Activated T-helper 1 cell treated with anti-CD3 and anti-CD28 coated beads, Interleukin-12 subunit alpha, Interleukin-12 subunit beta, Interleukin-2, Interleukin-4 antibody, amounts not matched to agents 30 ng/mL and 10 ng/mL and 1 ng/mL, durations not matched to agents 14 hours and 24 hours and 36 hours (primary cell): ENCODE measurements at regions not wholly inside any gene's neighbourhood (a gene's known extent, or its start where the extent isn't known, plus 50 kb on each side); places are given as distances from the start of the nearest gene placed in this dataset.

Experiments
- DNase-seq: peaks from one replicate; pipeline ENCODE4 v3.0.0; 2021; ENCODE audit warnings: low spot score
- H3K27ac Mint-ChIP-seq: one replicate; pipeline ENCODE4 v1.8.0; 2021; ENCODE audit warnings: mild to moderate bottlenecking, mixed read lengths
- H3K27me3 Mint-ChIP-seq: one replicate; pipeline ENCODE4 v1.8.0; 2022; ENCODE audit warnings: mild to moderate bottlenecking, moderate library complexity, mixed read lengths; ENCODE audit not compliant: insufficient read depth
- H3K36me3 Mint-ChIP-seq: one replicate; pipeline ENCODE4 v1.8.0; 2021; ENCODE audit warnings: low read depth, mixed read lengths
- H3K4me1 Mint-ChIP-seq: one replicate; pipeline ENCODE4 v1.8.0; 2021; ENCODE audit warnings: low read depth, mixed read lengths
- H3K4me3 Mint-ChIP-seq: one replicate; pipeline ENCODE4 v1.8.0; 2021; ENCODE audit warnings: mild to moderate bottlenecking, moderate library complexity, mixed read lengths
- H3K9me3 Mint-ChIP-seq: one replicate; pipeline ENCODE4 v1.8.0; 2021; ENCODE audit warnings: mixed read lengths
- intact Hi-C: fragments of 100-400 bp; cut with micrococcal nuclease; formaldehyde crosslinking; loops from one replicate; pipeline ENCODE4 v1.15.1; 2024

GRCh38 chr2:2703172-2703571 is 372.1 kb upstream of the MYT1L start:
- intact Hi-C loops, result no loop called here
- no peak for DNase-seq
- no peaks in the 10 kb centered on the region for H3K4me1 Mint-ChIP-seq
- no peaks in the 10 kb centered on the region for H3K36me3 Mint-ChIP-seq
- H3K27me3 Mint-ChIP-seq, result peaks cover 2% of the 10 kb centered on the region
- H3K27ac Mint-ChIP-seq, result no peak overlapping the region
- H3K9me3 Mint-ChIP-seq, result no peaks in the 10 kb centered on the region
- no peak overlapping the region for H3K4me3 Mint-ChIP-seq

- DNase-seq, result no peak
- Mint-ChIP-seq H3K4me1 (no peaks in the 10 kb centered on the region), H3K36me3 (no peaks in the 10 kb centered on the region), H3K27ac (no peak overlapping the region), H3K9me3 (no peaks in the 10 kb centered on the region), H3K4me3 (no peak overlapping the region), H3K27me3 (peaks cover 2% of the 10 kb centered on the region)
- intact Hi-C loops, result no loop called here
These were observed 371.3 kb upstream of the MYT1L start for GRCh38 chr2:2702385-2702784.

- no peak for DNase-seq
- Mint-ChIP-seq H3K36me3 (no peaks in the 10 kb centered on the region), H3K4me3 (no peak overlapping the region), H3K27me3 (peaks cover 2% of the 10 kb centered on the region), H3K4me1 (no peaks in the 10 kb centered on the region), H3K9me3 (no peaks in the 10 kb centered on the region), H3K27ac (no peak overlapping the region)
- intact Hi-C loops, result no loop called here
These were observed 370.7 kb upstream of the MYT1L start for GRCh38 chr2:2701813-2702212.

- intact Hi-C loops, result no loop called here
- Mint-ChIP-seq H3K27ac (no peak overlapping the region), H3K9me3 (no peaks in the 10 kb centered on the region), H3K27me3 (peaks cover 2% of the 10 kb centered on the region), H3K4me1 (no peaks in the 10 kb centered on the region), H3K4me3 (no peak overlapping the region), H3K36me3 (no peaks in the 10 kb centered on the region)
- DNase-seq, result no peak
These were observed 370.2 kb upstream of the MYT1L start for GRCh38 chr2:2701176-2701781.

GRCh38 chr2:2699121-2699505 is 368.0 kb upstream of the MYT1L start:
- Mint-ChIP-seq H3K27me3 (peaks cover 4% of the 10 kb centered on the region), H3K27ac (no peak overlapping the region), H3K4me1 (no peaks in the 10 kb centered on the region), H3K9me3 (no peaks in the 10 kb centered on the region), H3K4me3 (no peak overlapping the region), H3K36me3 (no peaks in the 10 kb centered on the region)
- intact Hi-C loops, result no loop called here
- no peak for DNase-seq

- Mint-ChIP-seq H3K9me3 (no peaks in the 10 kb centered on the region), H3K4me1 (no peaks in the 10 kb centered on the region), H3K4me3 (no peak overlapping the region), H3K27me3 (peaks cover 2% of the 10 kb centered on the region), H3K27ac (no peak overlapping the region), H3K36me3 (no peaks in the 10 kb centered on the region)
- intact Hi-C loops, result no loop called here
- no peak for DNase-seq
These were observed 367.4 kb upstream of the MYT1L start for GRCh38 chr2:2698182-2699120.

GRCh38 chr2:2696733-2697455 is 365.8 kb upstream of the MYT1L start:
- H3K27ac Mint-ChIP-seq, result no peak overlapping the region
- H3K27me3 Mint-ChIP-seq, result peaks cover 2% of the 10 kb centered on the region
- H3K36me3 Mint-ChIP-seq, result no peaks in the 10 kb centered on the region
- no peaks in the 10 kb centered on the region for H3K4me1 Mint-ChIP-seq
- no peaks in the 10 kb centered on the region for H3K9me3 Mint-ChIP-seq
- intact Hi-C loops, result no loop called here
- no peak overlapping the region for H3K4me3 Mint-ChIP-seq
- no peak for DNase-seq

- no peaks in the 10 kb centered on the region for H3K9me3 Mint-ChIP-seq
- no peaks in the 10 kb centered on the region for H3K36me3 Mint-ChIP-seq
- H3K4me1 Mint-ChIP-seq, result no peaks in the 10 kb centered on the region
- H3K27ac Mint-ChIP-seq, result no peak overlapping the region
- intact Hi-C loops, result no loop called here
- no peak for DNase-seq
- H3K4me3 Mint-ChIP-seq, result no peak overlapping the region
- H3K27me3 Mint-ChIP-seq, result peaks cover 2% of the 10 kb centered on the region
These were observed 365.2 kb upstream of the MYT1L start for GRCh38 chr2:2696325-2696724.

GRCh38 chr2:2694746-2695145 is 363.7 kb upstream of the MYT1L start:
- Mint-ChIP-seq H3K4me1 (no peaks in the 10 kb centered on the region), H3K36me3 (no peaks in the 10 kb centered on the region), H3K4me3 (no peak overlapping the region), H3K27ac (no peak overlapping the region), H3K27me3 (peaks cover 2% of the 10 kb centered on the region), H3K9me3 (no peaks in the 10 kb centered on the region)
- intact Hi-C loops, result no loop called here
- no peak for DNase-seq

- H3K27ac Mint-ChIP-seq, result no peak overlapping the region
- H3K27me3 Mint-ChIP-seq, result peaks cover 2% of the 10 kb centered on the region
- DNase-seq, result no peak
- H3K4me1 Mint-ChIP-seq, result no peaks in the 10 kb centered on the region
- H3K9me3 Mint-ChIP-seq, result no peaks in the 10 kb centered on the region
- no peak overlapping the region for H3K4me3 Mint-ChIP-seq
- intact Hi-C loops, result no loop called here
- H3K36me3 Mint-ChIP-seq, result no peaks in the 10 kb centered on the region
These were observed 361.7 kb upstream of the MYT1L start for GRCh38 chr2:2692599-2693389.

- no peak for DNase-seq
- Mint-ChIP-seq H3K4me3 (no peak overlapping the region), H3K27me3 (peaks cover 2% of the 10 kb centered on the region), H3K9me3 (no peaks in the 10 kb centered on the region), H3K36me3 (no peaks in the 10 kb centered on the region), H3K4me1 (peaks cover 1% of the 10 kb centered on the region), H3K27ac (no peak overlapping the region)
- intact Hi-C loops, result no loop called here
These were observed 360.3 kb upstream of the MYT1L start for GRCh38 chr2:2691419-2691818.

GRCh38 chr2:2690985-2691384 is 359.9 kb upstream of the MYT1L start:
- H3K9me3 Mint-ChIP-seq, result no peaks in the 10 kb centered on the region
- intact Hi-C loops, result no loop called here
- no peak for DNase-seq
- no peaks in the 10 kb centered on the region for H3K36me3 Mint-ChIP-seq
- H3K4me3 Mint-ChIP-seq, result no peak overlapping the region
- no peak overlapping the region for H3K27ac Mint-ChIP-seq
- H3K4me1 Mint-ChIP-seq, result peaks cover 6% of the 10 kb centered on the region
- peaks cover 2% of the 10 kb centered on the region for H3K27me3 Mint-ChIP-seq
